OCI-M2 (cell line): ENCODE measurements at regions not wholly inside any gene's neighbourhood (a gene's known extent, or its start where the extent isn't known, plus 50 kb on each side); places are given as distances from the start of the nearest gene placed in this dataset.

Experiments used
- DNase-seq: peaks from one replicate; lab custom pipeline; 2025; ENCODE audit not compliant: unreplicated experiment; lab: John Stamatoyannopoulos, UW

DNA sequence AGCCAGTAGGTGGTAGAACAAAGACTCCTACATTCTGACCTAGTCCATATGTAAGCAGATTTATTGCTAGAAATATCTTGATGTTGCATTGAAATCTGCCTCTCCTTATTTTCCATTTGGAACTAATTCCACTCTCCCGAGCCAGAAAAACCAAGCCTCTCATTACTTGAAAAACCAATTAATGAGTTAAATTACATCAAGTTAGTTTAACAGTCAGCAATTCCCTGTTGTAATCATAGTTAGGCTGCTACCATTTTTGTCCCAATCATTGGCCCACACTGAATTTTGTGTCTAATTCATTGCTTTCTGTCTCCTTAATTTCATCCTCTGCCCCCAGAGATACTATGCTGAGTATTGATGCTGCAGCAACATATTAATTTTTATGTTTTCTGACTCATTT lies 168.3 kb upstream of the TNP1 start:
- DNase-seq: no peak

DNA sequence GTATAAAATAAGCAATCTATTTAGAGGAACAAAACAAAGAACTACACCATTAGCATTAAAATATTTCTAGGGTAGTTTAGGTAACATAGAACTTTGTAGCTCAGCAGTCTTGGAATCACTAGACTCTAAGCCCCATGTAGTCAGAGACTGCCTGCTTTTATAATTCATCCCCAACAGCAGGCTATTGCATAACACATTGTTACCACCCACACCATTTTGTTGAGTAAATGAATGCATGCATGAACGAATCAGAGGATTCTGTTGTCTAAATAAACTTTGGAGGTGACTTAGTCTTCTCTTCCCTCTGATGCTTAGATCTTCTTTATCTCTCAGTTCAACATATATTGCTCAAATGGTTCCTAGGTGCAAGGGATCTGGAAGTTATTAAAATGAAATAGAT lies 167.6 kb upstream of the TNP1 start:
- no peak for DNase-seq

DNA sequence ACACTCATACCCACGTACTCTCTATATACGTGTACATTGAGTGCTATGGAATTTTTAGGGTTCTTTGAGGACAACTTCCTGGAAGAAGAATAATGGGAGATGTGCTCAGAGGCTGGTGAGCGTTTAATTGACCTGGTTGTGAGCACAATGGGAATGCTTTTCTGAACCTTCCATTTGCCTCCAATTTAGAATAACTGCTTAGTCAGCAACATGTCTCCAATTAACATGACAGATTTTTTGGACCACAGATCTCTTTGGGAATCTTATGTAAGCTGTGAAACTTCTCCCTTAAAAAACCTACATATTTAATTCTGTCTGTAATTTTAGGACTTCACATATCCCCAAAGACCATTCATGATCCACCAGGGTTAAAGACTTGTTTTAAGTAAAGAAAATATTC lies 166.7 kb upstream of the TNP1 start:
- DNase-seq: no peak

- DNase-seq: no peak
These were observed 166.3 kb upstream of the TNP1 start for GRCh38 chr2:217026161-217026560.

GRCh38 chr2:217023611-217024010 lies 163.7 kb upstream of the TNP1 start:
- DNase-seq: no peak

DNA sequence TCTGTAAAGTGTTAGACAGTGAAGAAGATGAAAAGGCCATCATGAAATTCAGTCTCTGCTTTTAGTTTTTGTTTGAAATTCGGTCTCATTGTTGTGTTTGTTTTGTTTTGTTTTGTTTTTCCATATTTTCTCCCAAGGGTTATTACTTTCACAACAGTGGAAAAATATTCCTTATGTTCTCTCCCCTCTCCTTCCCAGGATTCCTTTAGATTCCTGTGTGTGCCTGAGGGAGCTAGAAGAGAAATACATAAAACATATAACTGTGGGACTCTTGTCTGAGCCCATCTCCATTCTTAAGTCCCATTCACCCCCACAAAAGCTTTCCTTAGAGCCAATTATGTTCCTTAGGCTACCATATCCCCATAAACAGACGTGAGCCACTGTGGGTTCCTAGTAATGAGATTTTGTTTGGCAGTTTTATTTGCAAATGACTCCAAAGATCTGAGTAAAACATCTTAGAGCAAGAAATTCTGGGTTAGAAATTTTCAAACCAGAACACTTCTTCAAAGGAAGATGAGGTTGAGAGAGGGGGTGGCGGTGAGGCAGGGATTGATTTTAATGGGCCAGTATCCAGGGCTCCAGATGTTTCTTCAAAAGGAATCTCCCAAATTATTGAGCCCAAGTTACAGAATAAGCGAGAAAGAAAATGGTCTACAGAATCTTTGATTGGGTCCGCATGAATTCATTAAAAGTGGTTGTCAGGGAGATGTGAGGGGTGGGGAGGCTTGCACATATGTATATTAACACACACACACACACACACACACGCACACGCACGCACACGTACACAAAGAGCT lies 157.8 kb upstream of the TNP1 start:
- no peak for DNase-seq

- DNase-seq: no peak
These were observed 157.0 kb upstream of the TNP1 start for GRCh38 chr2:217016796-217017419.

DNA sequence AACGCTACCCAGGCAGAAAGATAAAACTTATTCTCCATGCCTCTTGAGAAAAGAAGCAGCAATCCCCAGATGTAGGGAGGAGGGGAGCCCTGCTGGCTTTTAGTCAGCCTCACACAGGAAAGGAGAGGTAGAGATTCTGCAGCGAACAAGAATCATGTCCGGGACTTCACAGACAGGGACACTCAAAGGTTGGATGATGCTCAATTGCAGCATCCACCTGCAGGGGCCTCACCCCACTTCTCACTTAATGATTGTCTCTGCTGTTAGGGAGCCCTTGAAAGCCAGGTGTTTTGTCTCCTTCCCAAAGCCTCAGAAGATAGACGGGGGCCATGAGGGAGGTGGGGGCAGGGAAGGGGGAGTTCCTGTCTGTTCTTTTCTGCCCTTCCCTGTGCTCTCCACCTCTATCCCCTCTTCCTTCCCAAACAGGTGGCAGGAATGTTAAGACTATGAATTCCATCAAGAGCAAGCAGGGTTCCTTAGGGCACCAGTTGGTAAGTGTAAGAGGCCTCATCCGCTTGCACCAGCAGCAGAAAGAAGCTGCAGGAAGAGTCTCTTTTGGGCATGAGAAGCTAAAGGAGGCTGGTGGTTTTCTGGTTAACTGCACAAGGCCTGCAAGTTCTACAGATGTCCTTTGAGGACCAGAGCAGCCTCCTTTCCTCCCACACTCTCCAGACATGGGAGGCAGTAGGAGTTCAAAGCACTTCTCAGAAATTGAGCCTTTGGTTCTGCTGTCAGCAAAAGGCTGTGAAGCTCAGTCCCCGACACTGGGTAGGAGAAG lies 154.7 kb upstream of the TNP1 start:
- DNase-seq: no peak

- DNase-seq: no peak
These were observed 154.1 kb upstream of the TNP1 start for GRCh38 chr2:217013926-217014325.

DNA sequence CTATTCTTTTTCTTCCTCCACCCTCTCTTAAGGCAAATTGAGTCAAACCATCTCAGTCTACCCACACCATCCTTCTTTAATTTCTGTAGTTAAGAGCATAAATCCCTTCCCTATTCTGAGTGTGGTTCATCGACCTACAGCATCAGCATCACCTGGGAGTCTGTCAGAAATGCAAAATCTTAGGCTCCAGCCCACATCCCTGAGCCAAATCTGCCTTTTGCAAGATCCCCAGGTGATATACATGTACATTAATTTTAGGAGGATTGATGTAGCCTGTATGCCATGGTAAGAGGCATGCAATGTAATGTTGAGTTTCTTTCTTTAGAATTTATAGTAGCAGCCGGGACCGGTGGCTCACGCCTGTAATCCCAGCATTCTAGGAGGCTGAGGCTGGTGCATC lies 151.7 kb upstream of the TNP1 start:
- no peak for DNase-seq

- DNase-seq: no peak
These were observed 150.3 kb upstream of the TNP1 start for GRCh38 chr2:217010173-217010572.

DNA sequence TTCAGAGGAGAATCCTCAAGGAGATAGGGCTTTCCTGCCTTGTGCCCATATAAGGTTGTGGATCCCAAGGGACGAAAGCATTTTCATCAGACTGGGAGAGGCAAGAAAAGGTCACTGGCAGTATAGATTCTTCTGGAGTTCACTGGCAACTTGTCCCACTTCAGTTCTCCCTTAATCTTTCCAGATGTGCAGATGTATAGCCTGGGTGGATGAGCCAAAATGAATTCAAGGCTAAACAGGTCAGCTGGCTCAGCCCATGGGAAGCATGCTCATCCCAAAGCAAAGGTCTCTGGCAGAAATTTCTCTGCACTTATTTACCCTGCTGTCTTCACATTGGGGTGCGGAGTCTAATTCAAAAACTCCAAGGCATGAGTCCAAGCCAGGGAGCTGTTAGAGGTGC lies 148.9 kb upstream of the TNP1 start:
- DNase-seq: no peak

- no peak for DNase-seq
These were observed 146.4 kb upstream of the TNP1 start for GRCh38 chr2:217006217-217006616.

GRCh38 chr2:217004656-217005055 lies 144.8 kb upstream of the TNP1 start:
- no peak for DNase-seq

DNA sequence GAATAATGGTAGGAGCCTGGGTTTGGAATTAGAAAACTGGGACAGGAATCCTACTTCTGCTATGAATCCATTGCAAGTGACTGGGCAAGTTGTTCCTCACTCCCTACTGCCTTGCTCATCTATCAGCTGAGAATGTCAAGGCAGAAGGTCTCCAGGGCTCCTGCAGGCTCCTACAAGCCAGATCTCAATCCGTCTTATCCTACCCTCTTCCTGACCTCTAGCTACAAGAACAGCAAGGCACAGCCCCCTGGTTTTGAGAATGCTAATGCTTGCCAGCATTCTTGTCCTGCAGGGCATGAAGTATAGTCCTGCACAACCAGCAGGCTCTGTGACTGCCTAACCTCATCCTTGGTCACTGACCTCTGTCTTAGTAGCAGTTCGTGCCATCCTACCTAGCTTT lies 141.9 kb upstream of the TNP1 start:
- DNase-seq: no peak

GRCh38 chr2:217000406-217000805 lies 140.5 kb upstream of the TNP1 start:
- DNase-seq: no peak

GRCh38 chr2:216996279-216996845 lies 136.5 kb upstream of the TNP1 start:
- no peak for DNase-seq

DNA sequence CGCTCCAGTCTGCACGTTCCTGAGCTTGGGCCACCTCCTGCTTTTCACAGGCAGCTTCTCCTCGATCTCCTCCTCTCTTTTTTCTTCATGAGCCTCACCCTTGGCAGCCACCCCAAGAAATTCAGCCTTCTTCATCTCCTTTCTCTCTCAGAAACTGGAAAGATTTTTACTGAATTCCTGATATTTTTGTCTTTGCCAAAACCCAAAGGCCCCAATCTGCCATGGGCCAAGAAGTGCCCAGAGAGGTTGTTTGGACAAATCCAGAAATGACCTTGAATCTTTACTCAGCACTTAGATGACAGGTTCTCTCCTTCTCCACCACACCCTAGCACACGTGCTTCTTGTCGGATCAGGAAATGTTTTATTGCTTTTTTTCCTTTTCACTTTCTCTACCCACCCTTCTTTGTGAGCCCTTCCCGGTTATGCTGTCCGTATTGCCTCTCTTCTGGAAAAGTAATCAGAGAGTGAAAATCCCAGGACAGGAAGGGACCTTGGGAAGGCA lies 134.5 kb upstream of the TNP1 start:
- no peak for DNase-seq

DNA sequence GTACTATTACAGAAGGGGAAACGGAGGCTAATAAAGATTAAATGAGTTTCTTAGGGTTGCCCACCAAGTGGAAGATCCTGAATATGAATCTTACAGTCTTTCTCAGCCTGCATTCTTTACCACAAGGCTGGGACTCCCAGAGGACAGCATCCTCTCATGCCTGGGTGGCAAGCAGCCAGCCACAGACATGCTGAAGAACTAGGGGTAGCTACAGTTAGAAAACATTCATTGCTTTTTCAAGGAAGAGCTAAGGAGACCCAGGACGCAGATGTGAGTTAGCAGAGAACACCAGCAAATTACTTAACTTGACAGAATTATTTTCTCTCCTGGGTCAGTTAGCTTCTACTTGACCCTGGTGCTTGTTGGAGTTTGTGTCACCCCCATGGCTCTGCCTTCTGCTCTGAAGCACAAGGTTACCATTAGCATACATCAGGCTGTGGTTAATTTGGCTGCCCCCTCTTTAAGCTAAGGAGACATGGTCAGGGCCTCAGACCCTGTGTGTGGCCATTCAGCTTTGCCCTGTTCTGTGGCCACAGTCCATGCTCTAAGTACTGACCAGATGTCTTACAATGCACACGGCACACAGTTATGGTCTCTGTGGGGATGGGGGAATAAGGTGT lies 132.3 kb upstream of the TNP1 start:
- no peak for DNase-seq

DNA sequence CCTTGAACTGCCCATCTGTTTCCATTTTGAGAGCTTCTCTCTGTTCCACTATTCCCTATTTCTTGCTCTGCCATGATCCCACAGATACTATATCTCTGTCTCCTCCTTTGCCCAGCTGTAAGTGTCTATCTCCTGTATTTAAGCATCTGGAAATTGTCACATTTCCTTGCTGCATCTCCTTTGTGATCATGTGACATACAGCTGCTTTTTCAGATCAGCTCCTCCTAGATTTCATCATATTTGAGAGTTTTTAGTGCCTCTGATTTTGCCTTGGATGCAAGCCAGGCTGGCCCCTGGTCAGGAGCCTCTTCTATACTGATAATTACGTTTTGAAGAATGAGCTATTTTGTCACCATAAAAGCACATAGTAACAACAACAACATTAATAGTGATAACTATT lies 131.7 kb upstream of the TNP1 start:
- no peak for DNase-seq
